Kidney epithelial cell (primary cell): ENCODE measurements at regions not wholly inside any gene's neighbourhood (a gene's known extent, or its start where the extent isn't known, plus 50 kb on each side); places are given as distances from the start of the nearest gene placed in this dataset.

ENCODE experiments used
- DNase-seq: peaks from one replicate; pipeline ENCODE4 v3.0.0-alpha.2; 2010; ENCODE audit warnings: low read depth
- H3K27me3 ChIP-seq: 2 replicates; pipeline ENCODE4 v1.6.0; 2011; ENCODE audit warnings: low read length; ENCODE audit not compliant: control insufficient read depth, insufficient read depth
- H3K36me3 ChIP-seq: 2 replicates; pipeline ENCODE4 v1.5.1; 2011; ENCODE audit warnings: low read length; ENCODE audit not compliant: control insufficient read depth, insufficient read depth
- H3K4me3 ChIP-seq: 2 replicates; pipeline ENCODE4 v1.5.1; 2011; ENCODE audit warnings: low read depth, mild to moderate bottlenecking, control low read depth, low read length
- TF ChIP-seq, protein P1 (sequence below): IDR thresholded peaks from 2 replicates; pipeline ENCODE4 v1.5.1; 2011; ENCODE audit warnings: mild to moderate bottlenecking, moderate library complexity, low read length, control low read depth, inconsistent platforms; ENCODE audit not compliant: insufficient read depth, poor library complexity, severe bottlenecking

DNA sequence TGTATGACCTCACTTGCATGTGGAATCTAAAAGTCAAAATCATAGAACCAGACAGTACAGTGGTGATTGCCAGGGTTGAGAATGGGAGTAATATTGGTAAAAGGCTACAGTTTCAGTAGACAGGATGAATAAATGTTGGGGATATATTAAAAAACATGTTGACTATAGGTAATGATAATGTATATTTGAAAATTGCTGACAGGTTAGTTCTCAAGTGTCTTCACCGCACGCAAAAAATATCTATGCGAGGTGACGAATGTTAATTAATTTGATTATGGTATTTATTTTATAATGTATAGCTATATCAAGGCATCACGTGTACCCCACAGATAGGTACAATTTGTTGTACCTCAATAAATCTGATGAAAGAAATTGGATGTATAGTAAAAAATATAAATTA, 909.6 kb upstream of the NDST4 start:
- no peaks in the 10 kb centered on the region for H3K27me3 ChIP-seq
- no peak for DNase-seq
- H3K4me3 ChIP-seq = no peak overlapping the region
- no peaks in the 10 kb centered on the region for H3K36me3 ChIP-seq
- TF ChIP-seq, protein P1, sequence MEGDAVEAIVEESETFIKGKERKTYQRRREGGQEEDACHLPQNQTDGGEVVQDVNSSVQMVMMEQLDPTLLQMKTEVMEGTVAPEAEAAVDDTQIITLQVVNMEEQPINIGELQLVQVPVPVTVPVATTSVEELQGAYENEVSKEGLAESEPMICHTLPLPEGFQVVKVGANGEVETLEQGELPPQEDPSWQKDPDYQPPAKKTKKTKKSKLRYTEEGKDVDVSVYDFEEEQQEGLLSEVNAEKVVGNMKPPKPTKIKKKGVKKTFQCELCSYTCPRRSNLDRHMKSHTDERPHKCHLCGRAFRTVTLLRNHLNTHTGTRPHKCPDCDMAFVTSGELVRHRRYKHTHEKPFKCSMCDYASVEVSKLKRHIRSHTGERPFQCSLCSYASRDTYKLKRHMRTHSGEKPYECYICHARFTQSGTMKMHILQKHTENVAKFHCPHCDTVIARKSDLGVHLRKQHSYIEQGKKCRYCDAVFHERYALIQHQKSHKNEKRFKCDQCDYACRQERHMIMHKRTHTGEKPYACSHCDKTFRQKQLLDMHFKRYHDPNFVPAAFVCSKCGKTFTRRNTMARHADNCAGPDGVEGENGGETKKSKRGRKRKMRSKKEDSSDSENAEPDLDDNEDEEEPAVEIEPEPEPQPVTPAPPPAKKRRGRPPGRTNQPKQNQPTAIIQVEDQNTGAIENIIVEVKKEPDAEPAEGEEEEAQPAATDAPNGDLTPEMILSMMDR = no peak

DNA sequence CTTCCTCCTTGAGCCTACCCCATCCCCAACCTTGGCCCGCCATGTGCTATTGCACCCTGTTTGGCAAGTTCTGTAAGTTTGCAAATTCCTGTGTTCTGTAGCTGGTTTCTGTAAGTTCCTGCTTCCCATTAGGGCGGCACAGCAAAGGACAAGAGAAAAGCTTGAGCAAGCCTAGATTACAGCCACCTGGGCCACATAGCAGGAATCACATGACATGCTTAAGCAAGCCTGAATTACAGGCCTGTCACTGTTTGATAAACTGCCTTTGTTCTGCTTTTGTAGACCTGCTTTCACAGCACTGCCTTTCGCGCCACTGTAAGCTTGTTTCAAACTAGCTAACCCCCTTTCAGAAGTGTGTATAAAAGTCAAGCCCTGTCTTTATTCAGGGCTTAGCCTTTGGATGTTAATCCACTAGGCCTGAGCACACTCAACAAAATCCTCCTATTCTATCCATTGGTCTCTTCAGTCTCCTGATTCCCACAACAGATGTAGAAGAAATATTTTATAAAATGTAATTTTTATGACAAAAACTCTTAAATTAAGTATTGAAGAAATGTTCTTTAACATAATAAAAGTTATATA, 906.8 kb upstream of the NDST4 start:
- TF ChIP-seq, protein P1 = no peak
- no peaks in the 10 kb centered on the region for H3K36me3 ChIP-seq
- H3K27me3 ChIP-seq = no peaks in the 10 kb centered on the region
- no peak overlapping the region for H3K4me3 ChIP-seq
- DNase-seq = no peak

DNA sequence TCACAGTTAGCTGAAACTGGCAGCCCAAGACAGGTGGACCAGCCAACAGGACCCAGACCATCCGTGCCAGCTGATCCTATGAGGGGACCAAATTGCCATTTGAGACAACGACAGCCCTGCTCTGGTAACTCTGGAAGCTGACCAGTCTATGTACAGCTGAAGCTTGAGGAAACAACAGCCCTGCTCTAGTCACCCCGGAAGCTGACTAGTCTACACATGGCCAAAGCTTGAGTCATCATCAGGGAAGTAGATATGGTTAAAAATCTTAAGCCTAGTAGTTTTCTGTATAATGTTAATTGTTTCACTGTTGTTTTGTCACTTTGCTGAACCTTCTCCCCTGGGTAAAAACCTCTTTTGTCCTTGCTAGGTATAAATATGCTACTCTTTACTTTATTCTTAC, 905.4 kb upstream of the NDST4 start:
- Histone ChIP-seq H3K4me3 (no peak overlapping the region), H3K36me3 (no peaks in the 10 kb centered on the region), H3K27me3 (no peaks in the 10 kb centered on the region)
- TF ChIP-seq, protein P1 = no peak
- no peak for DNase-seq

DNA sequence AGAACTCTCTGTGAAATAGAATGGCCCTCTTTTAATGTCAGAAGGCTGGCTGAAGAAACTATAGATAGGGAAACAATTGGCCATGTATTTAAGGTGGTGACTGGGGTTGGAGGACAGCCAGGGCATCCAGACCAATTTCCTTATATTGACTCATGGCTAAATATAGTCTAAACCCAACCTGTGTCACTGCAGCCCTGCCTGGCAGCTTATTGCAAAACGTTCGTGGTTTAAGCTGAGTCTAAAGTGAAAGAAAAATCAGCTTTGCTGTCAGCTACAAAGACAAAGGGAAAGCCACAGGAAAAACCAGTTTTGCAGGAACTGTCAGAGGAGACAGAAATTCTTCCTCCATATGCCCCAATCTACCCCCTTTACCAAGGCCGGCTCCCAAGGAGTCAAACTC, 902.8 kb upstream of the NDST4 start:
- DNase-seq = peak; percentile 42
- TF ChIP-seq, protein P1 = no peak
- H3K36me3 ChIP-seq = no peaks in the 10 kb centered on the region
- no peak overlapping the region for H3K4me3 ChIP-seq
- no peaks in the 10 kb centered on the region for H3K27me3 ChIP-seq

DNA sequence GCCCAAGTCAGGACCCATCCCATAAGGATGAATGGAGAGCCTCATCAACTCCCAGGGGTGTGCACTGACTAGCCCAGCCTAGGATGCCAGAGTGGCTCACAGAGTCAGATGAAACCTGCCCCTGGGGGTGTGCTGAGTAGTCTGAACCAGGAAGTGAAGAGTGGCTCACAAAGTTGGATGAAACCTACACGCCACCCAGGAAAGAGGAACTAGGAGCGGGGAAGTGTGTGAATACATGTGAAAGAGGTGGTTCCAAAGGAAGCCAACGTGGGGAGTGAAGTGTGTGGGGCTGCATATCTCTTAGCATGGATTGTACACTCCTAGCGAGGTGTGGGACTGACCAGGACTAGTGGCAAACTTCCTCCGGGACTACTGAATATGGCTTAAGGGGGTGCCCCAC, 902.1 kb upstream of the NDST4 start:
- no peak for DNase-seq
- Histone ChIP-seq H3K36me3 (no peaks in the 10 kb centered on the region), H3K27me3 (no peaks in the 10 kb centered on the region), H3K4me3 (no peak overlapping the region)
- TF ChIP-seq, protein P1 = no peak

DNA sequence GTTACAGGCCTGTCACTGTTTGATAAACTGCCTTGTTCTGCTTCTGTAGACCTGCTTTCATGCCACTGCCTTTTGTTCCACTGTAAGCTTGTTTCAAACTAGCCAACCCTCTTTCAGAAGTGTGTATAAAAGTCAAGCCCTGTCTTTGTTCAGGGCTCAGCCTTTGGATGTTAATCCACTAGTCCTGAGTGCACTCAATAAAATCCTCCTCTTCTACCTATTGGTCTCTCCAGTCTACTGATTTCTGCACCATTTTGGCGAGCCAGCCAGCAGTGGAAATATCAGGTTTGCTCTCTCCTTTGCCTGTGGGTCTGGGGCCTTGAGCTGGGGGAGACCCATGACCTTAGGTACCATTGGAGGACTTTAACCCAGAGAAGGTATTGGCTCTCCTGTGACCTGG, 901.6 kb upstream of the NDST4 start:
- no peak for DNase-seq
- TF ChIP-seq, protein P1 = no peak
- Histone ChIP-seq H3K36me3 (no peaks in the 10 kb centered on the region), H3K4me3 (no peak overlapping the region), H3K27me3 (no peaks in the 10 kb centered on the region)
